ENCODE measurements at regions not wholly inside any gene's neighbourhood (a gene's known extent, or its start where the extent isn't known, plus 50 kb on each side); places are given as distances from the start of the nearest gene placed in this dataset.

- TF ChIP-seq CTCF (conservative IDR thresholded peaks at IDR 0.05; ENCODE audit: low read depth in 2 of 2) (no peak), POLR2AphosphoS5 (IDR thresholded peaks at IDR 0.05; ENCODE audit: low read depth) (no peak), EZH2 (IDR thresholded peaks at IDR 0.05; ENCODE audit: low read depth, unreplicated experiment) (no peak)
Observed at GRCh38 chrX:26470941-26471340, 255.0 kb downstream of the MAGEB5 start.

All from GM23338 (cell line).